Peyer's patch (tissue), 4 donors: ENCODE measurements at regions not wholly inside any gene's neighbourhood (a gene's known extent, or its start where the extent isn't known, plus 50 kb on each side); places are given as distances from the start of the nearest gene placed in this dataset.

Experiments used
- DNase-seq, 3 donors: peaks; one replicate each; pipeline ENCODE4 v3.0.0-alpha.2; 2017 to 2019
- H3K27ac ChIP-seq, 4 donors: fragments of 200-600 bp; sonication (generic); one replicate each; pipeline ENCODE4 v1.5.1; 2016 to 2019
- H3K27me3 ChIP-seq, 2 donors: fragments of 200-600 bp; sonication (generic); one replicate each; pipeline ENCODE4 v1.5.1; 2019
- H3K36me3 ChIP-seq, 3 donors: fragments of 200-600 bp; sonication (generic); one replicate each; pipeline ENCODE4 v1.5.1; 2016 to 2019
- H3K4me1 ChIP-seq, 4 donors: fragments of 200-600 bp; sonication (generic); one replicate each; pipeline ENCODE4 v1.5.1; 2016 to 2019
- H3K4me3 ChIP-seq, 4 donors: fragments of 200-600 bp; sonication (generic); 1 replicate in 3 of 4; 2 replicates in 1 of 4; pipeline ENCODE4 v1.5.1; 2016 to 2019; ENCODE audit warnings: mild to moderate bottlenecking in 1 of 4
- H3K9me3 ChIP-seq, 4 donors: fragments of 200-600 bp; sonication (generic); one replicate each; pipeline ENCODE4 v1.5.1; 2016 to 2019; ENCODE audit warnings: mild to moderate bottlenecking in 1 of 4
- POLR2A ChIP-seq, 2 donors: fragments of 450-650 bp; IDR thresholded peaks; one replicate each; pipeline ENCODE4 v1.5.1; 2017; ENCODE audit warnings: antibody characterized with exemption in 2 of 2, mild to moderate bottlenecking in 2 of 2, moderate library complexity in 2 of 2
- TF ChIP-seq, protein P1 (sequence below), 6 experiments: fragments of 450-650 bp in 4 of 6; fragments of 200-600 bp in 2 of 6; sonication (generic) in 1 of 6; IDR thresholded peaks; one replicate each; pipeline ENCODE4 v1.5.1; 2017 to 2019; ENCODE audit warnings: antibody characterized with exemption in 6 of 6, mild to moderate bottlenecking in 3 of 6, moderate library complexity in 1 of 6

DNA sequence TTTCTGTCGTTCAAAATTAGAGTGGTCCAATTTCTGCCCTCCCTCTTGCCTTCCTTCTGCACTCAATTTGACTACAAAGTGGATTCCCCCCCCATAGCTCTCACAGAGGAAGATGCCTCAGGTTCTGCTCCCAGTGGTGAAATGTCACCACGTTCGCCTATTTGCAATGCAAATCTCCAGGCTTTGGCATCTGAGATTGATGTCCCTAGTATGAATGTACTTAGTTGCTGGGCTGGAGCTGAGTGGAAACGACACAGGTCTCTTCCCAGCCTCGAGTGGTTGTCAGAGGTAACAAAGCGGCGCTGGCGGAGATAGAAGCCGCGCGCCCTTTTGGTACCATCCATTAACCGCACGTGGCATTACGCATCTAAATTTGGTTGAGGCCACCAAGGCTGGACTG lies 860.1 kb downstream of the MCTP2 start:
- Histone ChIP-seq H3K9me3 (no peaks in the 10 kb centered on the region), H3K4me3 (no peak overlapping the region), H3K4me1 (no peaks in the 10 kb centered on the region), H3K27me3 (no peaks in the 10 kb centered on the region), H3K27ac (no peak overlapping the region), H3K36me3 (no peaks in the 10 kb centered on the region)
- no peak for DNase-seq
- TF ChIP-seq POLR2A (IDR thresholded peaks at IDR 0.05) = no peak
- TF ChIP-seq, protein P1, sequence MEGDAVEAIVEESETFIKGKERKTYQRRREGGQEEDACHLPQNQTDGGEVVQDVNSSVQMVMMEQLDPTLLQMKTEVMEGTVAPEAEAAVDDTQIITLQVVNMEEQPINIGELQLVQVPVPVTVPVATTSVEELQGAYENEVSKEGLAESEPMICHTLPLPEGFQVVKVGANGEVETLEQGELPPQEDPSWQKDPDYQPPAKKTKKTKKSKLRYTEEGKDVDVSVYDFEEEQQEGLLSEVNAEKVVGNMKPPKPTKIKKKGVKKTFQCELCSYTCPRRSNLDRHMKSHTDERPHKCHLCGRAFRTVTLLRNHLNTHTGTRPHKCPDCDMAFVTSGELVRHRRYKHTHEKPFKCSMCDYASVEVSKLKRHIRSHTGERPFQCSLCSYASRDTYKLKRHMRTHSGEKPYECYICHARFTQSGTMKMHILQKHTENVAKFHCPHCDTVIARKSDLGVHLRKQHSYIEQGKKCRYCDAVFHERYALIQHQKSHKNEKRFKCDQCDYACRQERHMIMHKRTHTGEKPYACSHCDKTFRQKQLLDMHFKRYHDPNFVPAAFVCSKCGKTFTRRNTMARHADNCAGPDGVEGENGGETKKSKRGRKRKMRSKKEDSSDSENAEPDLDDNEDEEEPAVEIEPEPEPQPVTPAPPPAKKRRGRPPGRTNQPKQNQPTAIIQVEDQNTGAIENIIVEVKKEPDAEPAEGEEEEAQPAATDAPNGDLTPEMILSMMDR (IDR thresholded peaks at IDR 0.05) = no peak

DNA sequence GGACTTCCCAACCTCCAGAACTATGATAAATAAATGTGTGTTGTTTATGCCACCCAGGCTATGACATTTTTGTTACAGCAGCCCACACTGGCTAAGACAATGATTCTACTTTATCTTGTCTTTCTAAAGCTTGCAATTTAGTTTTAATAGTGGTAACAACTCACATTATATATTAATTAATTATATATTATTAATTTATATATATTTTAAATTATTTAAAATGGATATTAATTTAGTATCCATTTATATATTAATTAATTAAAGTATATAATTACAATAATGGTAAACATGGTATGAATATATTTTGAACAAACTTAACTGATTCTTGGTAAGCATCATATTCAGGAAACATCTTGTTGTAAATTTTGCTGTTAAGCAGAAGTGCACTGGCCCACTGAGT lies 863.9 kb downstream of the MCTP2 start:
- Histone ChIP-seq H3K27me3 (no peaks in the 10 kb centered on the region), H3K36me3 (no peaks in the 10 kb centered on the region), H3K27ac (no peak overlapping the region), H3K4me3 (no peak overlapping the region), H3K9me3 (no peaks in the 10 kb centered on the region), H3K4me1 (no peaks in the 10 kb centered on the region)
- DNase-seq = no peak
- TF ChIP-seq, protein P1 (IDR thresholded peaks at IDR 0.05) = no peak
- no peak for TF ChIP-seq POLR2A (IDR thresholded peaks at IDR 0.05)

DNA sequence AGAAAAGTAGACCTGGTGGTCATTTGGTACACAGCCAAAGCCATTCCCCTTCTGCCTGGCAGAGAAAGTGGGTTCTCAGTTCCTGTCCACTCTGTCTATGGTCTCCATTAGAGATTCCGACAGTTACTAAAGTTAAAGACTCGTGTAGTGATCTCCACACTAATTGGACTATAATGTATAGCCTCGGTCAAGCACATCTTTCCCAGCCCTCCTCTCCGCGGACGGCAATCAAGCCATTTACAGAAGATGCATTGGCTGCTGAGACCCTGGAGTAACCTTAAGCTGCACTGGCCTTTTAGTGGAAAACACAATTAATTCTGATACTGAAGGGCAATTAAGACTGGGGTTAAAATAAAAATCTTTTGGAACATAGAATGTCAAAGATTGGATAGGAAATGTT lies 865.3 kb downstream of the MCTP2 start:
- Histone ChIP-seq H3K4me3 (no peak overlapping the region), H3K9me3 (no peaks in the 10 kb centered on the region), H3K27ac (no peak overlapping the region), H3K36me3 (no peaks in the 10 kb centered on the region), H3K4me1 (no peaks in the 10 kb centered on the region), H3K27me3 (no peaks in the 10 kb centered on the region)
- TF ChIP-seq, protein P1 (IDR thresholded peaks at IDR 0.05) = no peak
- no peak for TF ChIP-seq POLR2A (IDR thresholded peaks at IDR 0.05)
- DNase-seq = no peak

DNA sequence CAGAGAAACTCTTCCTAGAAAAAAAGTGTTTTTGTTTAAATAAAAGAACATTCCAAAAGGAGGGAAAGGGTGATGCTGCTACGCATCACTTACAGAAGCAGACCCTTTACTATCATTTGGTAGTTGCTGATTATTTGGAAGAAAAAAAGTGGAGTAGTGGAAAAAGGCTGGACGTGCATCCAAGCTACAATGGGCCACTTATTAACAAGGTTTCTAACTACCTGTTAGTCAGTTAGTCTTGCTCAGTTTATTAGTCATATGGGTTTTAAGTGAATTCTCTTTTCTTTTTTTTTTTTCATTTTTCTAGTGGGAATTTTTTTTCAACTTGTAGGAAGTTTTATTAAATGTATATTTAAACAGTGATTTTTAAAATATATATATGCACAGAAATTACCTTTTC lies 866.0 kb downstream of the MCTP2 start:
- no peak for TF ChIP-seq POLR2A (IDR thresholded peaks at IDR 0.05)
- TF ChIP-seq, protein P1 (IDR thresholded peaks at IDR 0.05) = no peak
- Histone ChIP-seq H3K9me3 (no peaks in the 10 kb centered on the region), H3K4me3 (no peak overlapping the region), H3K36me3 (no peaks in the 10 kb centered on the region), H3K27ac (no peak overlapping the region), H3K4me1 (no peaks in the 10 kb centered on the region), H3K27me3 (no peaks in the 10 kb centered on the region)
- DNase-seq = no peak

DNA sequence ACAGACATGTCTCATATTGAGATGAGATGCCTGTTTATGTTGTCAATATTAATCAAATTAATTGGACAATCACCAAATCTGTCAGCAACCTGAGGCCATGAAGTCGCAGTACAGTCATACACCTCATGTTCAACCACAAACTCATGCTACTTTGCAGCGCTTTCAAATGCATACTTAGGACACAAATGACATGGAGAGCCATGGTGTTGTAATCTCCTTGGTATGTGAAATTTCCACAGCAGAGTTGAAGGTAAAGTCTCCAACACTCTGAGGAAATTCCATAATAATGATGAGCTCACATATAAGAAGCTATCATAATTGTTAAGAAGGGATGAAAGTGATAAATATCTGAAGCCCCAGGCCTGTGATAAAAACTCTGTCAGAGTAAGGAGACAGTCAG lies 873.9 kb downstream of the MCTP2 start:
- no peak for DNase-seq
- Histone ChIP-seq H3K9me3 (no peaks in the 10 kb centered on the region), H3K27me3 (no peaks in the 10 kb centered on the region), H3K4me1 (no peaks in the 10 kb centered on the region), H3K27ac (no peak overlapping the region), H3K36me3 (no peaks in the 10 kb centered on the region), H3K4me3 (no peak overlapping the region)
- TF ChIP-seq, protein P1 (IDR thresholded peaks at IDR 0.05) = no peak
- no peak for TF ChIP-seq POLR2A (IDR thresholded peaks at IDR 0.05)

DNA sequence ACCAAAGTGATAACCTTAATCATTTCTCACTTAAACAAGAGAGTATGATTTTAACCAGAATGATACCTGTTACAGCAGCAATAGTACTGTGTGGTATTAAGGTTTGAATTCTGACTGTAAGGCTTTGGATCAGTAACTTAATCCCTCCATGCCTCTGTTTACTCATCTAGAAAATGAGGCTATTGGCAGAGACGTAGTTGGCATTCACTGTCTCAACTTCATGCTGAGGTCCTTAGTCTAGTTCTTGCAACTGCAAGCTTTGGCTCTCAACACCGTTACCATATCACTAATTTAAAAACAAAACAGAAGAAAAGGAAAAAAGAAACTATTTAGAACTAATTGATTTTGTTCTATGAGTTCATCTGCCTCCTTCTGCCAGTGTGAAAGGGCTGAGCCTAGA lies 875.4 kb downstream of the MCTP2 start:
- no peak for DNase-seq
- H3K4me1 ChIP-seq = no peaks in the 10 kb centered on the region
- H3K27me3 ChIP-seq = no peaks in the 10 kb centered on the region
- H3K36me3 ChIP-seq = no peaks in the 10 kb centered on the region
- TF ChIP-seq, protein P1 (IDR thresholded peaks at IDR 0.05) = no peak
- no peak for TF ChIP-seq POLR2A (IDR thresholded peaks at IDR 0.05)
- H3K9me3 ChIP-seq = no peaks in the 10 kb centered on the region
- H3K4me3 ChIP-seq = no peak overlapping the region
- H3K27ac ChIP-seq = no peak overlapping the region
